ENCODE measurements at regions not wholly inside any gene's neighbourhood (a gene's known extent, or its start where the extent isn't known, plus 50 kb on each side); places are given as distances from the start of the nearest gene placed in this dataset.

DNA sequence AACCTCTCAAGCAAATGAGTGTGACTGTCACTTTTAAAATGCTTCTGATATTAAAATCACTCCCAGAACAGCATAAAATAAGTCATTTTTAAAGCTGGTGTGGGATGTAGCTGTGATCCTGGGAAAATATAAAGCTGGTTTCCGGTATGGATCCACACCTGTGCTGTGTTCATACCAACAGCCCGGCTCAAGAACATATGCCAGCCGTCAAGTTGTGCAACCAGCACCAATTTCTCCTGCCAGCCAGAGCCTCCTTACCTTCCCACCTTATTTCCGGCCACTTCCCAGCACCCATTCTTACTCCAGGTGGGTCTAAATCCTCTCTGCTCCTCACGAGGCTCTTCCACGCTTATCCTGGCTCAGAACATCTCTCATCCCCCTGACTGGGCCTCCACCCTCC is 50.9 kb upstream of the RPS6KA2 start:
- Histone ChIP-seq H3K36me3 (ENCODE audit: low read length) (no peaks in the 10 kb centered on the region), H3K9ac (ENCODE audit: low read length) (no peak overlapping the region), H4K20me1 (ENCODE audit: low read depth, low read length) (no peaks in the 10 kb centered on the region), H3K4me3 (ENCODE audit: insufficient read depth, low read length, poor library complexity, severe bottlenecking) (no peak overlapping the region), H3K9me3 (ENCODE audit: insufficient read depth, low read length) (no peaks in the 10 kb centered on the region), H3K27ac (ENCODE audit: low read depth, low read length) (no peak overlapping the region), H3F3A (ENCODE audit: insufficient read depth) (no peaks in the 10 kb centered on the region), H3K9me2 (replicated peaks; ENCODE audit: insufficient read depth, low read length) (no peaks in the 10 kb centered on the region), H3K27me3 (ENCODE audit: low read length) (no peaks in the 10 kb centered on the region), H3K79me2 (ENCODE audit: insufficient read depth, low read length) (no peaks in the 10 kb centered on the region), H3K4me2 (ENCODE audit: low read depth, low read length, poor library complexity, severe bottlenecking) (no peak overlapping the region), H2AFZ (ENCODE audit: low read depth, low read length, severe bottlenecking) (no peak overlapping the region)
- TF ChIP-seq, protein P1, sequence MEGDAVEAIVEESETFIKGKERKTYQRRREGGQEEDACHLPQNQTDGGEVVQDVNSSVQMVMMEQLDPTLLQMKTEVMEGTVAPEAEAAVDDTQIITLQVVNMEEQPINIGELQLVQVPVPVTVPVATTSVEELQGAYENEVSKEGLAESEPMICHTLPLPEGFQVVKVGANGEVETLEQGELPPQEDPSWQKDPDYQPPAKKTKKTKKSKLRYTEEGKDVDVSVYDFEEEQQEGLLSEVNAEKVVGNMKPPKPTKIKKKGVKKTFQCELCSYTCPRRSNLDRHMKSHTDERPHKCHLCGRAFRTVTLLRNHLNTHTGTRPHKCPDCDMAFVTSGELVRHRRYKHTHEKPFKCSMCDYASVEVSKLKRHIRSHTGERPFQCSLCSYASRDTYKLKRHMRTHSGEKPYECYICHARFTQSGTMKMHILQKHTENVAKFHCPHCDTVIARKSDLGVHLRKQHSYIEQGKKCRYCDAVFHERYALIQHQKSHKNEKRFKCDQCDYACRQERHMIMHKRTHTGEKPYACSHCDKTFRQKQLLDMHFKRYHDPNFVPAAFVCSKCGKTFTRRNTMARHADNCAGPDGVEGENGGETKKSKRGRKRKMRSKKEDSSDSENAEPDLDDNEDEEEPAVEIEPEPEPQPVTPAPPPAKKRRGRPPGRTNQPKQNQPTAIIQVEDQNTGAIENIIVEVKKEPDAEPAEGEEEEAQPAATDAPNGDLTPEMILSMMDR (IDR thresholded peaks at IDR 0.05; ENCODE audit: insufficient read depth, low read length, poor library complexity, severe bottlenecking) = no peak
- TF ChIP-seq EZH2phosphoT487 (conservative IDR thresholded peaks at IDR 0.05; ENCODE audit: low read length) = no peak
